ENCODE measurements at regions not wholly inside any gene's neighbourhood (a gene's known extent, or its start where the extent isn't known, plus 50 kb on each side); places are given as distances from the start of the nearest gene placed in this dataset.
"Not testable (repeated sequence)": the region's sequence is repeated elsewhere in the genome, so short reads cannot be mapped to it uniquely, and the experiment has no call there.

- TF ChIP-seq POLR2AphosphoS5, POLR2A (IDR thresholded peaks at IDR 0.05): not testable (repeated sequence)
- TF ChIP-seq, protein P1, sequence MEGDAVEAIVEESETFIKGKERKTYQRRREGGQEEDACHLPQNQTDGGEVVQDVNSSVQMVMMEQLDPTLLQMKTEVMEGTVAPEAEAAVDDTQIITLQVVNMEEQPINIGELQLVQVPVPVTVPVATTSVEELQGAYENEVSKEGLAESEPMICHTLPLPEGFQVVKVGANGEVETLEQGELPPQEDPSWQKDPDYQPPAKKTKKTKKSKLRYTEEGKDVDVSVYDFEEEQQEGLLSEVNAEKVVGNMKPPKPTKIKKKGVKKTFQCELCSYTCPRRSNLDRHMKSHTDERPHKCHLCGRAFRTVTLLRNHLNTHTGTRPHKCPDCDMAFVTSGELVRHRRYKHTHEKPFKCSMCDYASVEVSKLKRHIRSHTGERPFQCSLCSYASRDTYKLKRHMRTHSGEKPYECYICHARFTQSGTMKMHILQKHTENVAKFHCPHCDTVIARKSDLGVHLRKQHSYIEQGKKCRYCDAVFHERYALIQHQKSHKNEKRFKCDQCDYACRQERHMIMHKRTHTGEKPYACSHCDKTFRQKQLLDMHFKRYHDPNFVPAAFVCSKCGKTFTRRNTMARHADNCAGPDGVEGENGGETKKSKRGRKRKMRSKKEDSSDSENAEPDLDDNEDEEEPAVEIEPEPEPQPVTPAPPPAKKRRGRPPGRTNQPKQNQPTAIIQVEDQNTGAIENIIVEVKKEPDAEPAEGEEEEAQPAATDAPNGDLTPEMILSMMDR (IDR thresholded peaks at IDR 0.05): not testable (repeated sequence)
Measured at GRCh38 chr5:176103083-176103482, 135.0 kb upstream of the THOC3 start.
